Loucy (cell line): ENCODE measurements at regions not wholly inside any gene's neighbourhood (a gene's known extent, or its start where the extent isn't known, plus 50 kb on each side); places are given as distances from the start of the nearest gene placed in this dataset.

ENCODE experiments used
- EZH2phosphoT487 ChIP-seq: fragments of 200-600 bp; IDR thresholded peaks from 2 replicates; pipeline ENCODE4 v1.6.1; 2018; ENCODE audit warnings: antibody characterized with exemption, mild to moderate bottlenecking, moderate library complexity, borderline replicate concordance
- TF ChIP-seq, protein P1 (sequence below): fragments of 200-600 bp; sonication (generic); conservative IDR thresholded peaks from 2 replicates; pipeline ENCODE4 v1.5.1; 2014; ENCODE audit warnings: mild to moderate bottlenecking, antibody characterized with exemption, low read length

- TF ChIP-seq, protein P1, sequence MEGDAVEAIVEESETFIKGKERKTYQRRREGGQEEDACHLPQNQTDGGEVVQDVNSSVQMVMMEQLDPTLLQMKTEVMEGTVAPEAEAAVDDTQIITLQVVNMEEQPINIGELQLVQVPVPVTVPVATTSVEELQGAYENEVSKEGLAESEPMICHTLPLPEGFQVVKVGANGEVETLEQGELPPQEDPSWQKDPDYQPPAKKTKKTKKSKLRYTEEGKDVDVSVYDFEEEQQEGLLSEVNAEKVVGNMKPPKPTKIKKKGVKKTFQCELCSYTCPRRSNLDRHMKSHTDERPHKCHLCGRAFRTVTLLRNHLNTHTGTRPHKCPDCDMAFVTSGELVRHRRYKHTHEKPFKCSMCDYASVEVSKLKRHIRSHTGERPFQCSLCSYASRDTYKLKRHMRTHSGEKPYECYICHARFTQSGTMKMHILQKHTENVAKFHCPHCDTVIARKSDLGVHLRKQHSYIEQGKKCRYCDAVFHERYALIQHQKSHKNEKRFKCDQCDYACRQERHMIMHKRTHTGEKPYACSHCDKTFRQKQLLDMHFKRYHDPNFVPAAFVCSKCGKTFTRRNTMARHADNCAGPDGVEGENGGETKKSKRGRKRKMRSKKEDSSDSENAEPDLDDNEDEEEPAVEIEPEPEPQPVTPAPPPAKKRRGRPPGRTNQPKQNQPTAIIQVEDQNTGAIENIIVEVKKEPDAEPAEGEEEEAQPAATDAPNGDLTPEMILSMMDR = no peak
- TF ChIP-seq EZH2phosphoT487 = no peak
Observed at GRCh38 chr7:94099679-94100078, 95.5 kb upstream of the BET1 start.
